ENCODE measurements at regions not wholly inside any gene's neighbourhood (a gene's known extent, or its start where the extent isn't known, plus 50 kb on each side); places are given as distances from the start of the nearest gene placed in this dataset.
"Not testable (repeated sequence)": the region's sequence is repeated elsewhere in the genome, so short reads cannot be mapped to it uniquely, and the experiment has no call there.

GRCh38 chr1:5623399-5623798 is 368.8 kb downstream of the NPHP4 start:
- DNase-seq: no peak

GRCh38 chr1:5622412-5622811 is 369.8 kb downstream of the NPHP4 start:
- no peak for DNase-seq

GRCh38 chr1:5621692-5622091 is 370.5 kb downstream of the NPHP4 start:
- no peak for DNase-seq

GRCh38 chr1:5620997-5621396 is 371.2 kb downstream of the NPHP4 start:
- DNase-seq: peak; percentile 22

GRCh38 chr1:5620418-5620817 is 371.8 kb downstream of the NPHP4 start:
- no peak for DNase-seq

- no peak for DNase-seq
These were observed 372.8 kb downstream of the NPHP4 start for GRCh38 chr1:5619469-5619868.

- no peak for DNase-seq
These were observed 374.7 kb downstream of the NPHP4 start for GRCh38 chr1:5617546-5617945.

- DNase-seq: no peak
These were observed 375.1 kb downstream of the NPHP4 start for GRCh38 chr1:5617179-5617520.

GRCh38 chr1:5616366-5617178 is 375.7 kb downstream of the NPHP4 start:
- DNase-seq: no peak

GRCh38 chr1:5615076-5615475 is 377.1 kb downstream of the NPHP4 start:
- no peak for DNase-seq

GRCh38 chr1:5613900-5614299 is 378.3 kb downstream of the NPHP4 start:
- DNase-seq: no peak

- DNase-seq: no peak
These were observed 380.4 kb downstream of the NPHP4 start for GRCh38 chr1:5611851-5612250.

GRCh38 chr1:5611431-5611830 is 380.8 kb downstream of the NPHP4 start:
- no peak for DNase-seq

GRCh38 chr1:5610432-5610831 is 381.8 kb downstream of the NPHP4 start:
- DNase-seq: no peak

GRCh38 chr1:5603353-5604104 is 388.7 kb downstream of the NPHP4 start:
- DNase-seq: no peak

- DNase-seq: not testable (repeated sequence)
These were observed 389.5 kb downstream of the NPHP4 start for GRCh38 chr1:5602718-5603117.

- DNase-seq: no peak
These were observed 390.7 kb downstream of the NPHP4 start for GRCh38 chr1:5601516-5601915.

GRCh38 chr1:5599541-5599940 is 392.7 kb downstream of the NPHP4 start:
- no peak for DNase-seq

GRCh38 chr1:5598824-5599395 is 393.3 kb downstream of the NPHP4 start:
- no peak for DNase-seq

GRCh38 chr1:5597991-5598823 is 394.0 kb downstream of the NPHP4 start:
- DNase-seq: no peak

GRCh38 chr1:5597171-5597850 is 394.9 kb downstream of the NPHP4 start:
- DNase-seq: no peak

GRCh38 chr1:5596651-5597050 is 395.6 kb downstream of the NPHP4 start:
- no peak for DNase-seq

Data from NCI-H1694 treated with DMSO at 0.1 percent for 48 hours (cell line).